Right forelimb (tissue), 1 donor: ENCODE measurements at regions not wholly inside any gene's neighbourhood (a gene's known extent, or its start where the extent isn't known, plus 50 kb on each side); places are given as distances from the start of the nearest gene placed in this dataset.
"Not testable (repeated sequence)": the region's sequence is repeated elsewhere in the genome, so short reads cannot be mapped to it uniquely, and the experiment has no call there.

Experiments used
- DNase-seq: peaks from one replicate; pipeline ENCODE4 v3.0.0-alpha.2; 2018

- no peak for DNase-seq
Measured at GRCh38 chr5:18630458-18631045, 996.3 kb downstream of the TAF11L14 start.

- no peak for DNase-seq
Measured at GRCh38 chr5:18652404-18653215, 1018.4 kb downstream of the TAF11L14 start.

GRCh38 chr5:18653216-18653752 lies 1019.0 kb downstream of the TAF11L14 start:
- DNase-seq = no peak

GRCh38 chr5:18660511-18660910 lies 1026.3 kb downstream of the TAF11L14 start:
- DNase-seq = no peak

GRCh38 chr5:18662231-18662630 lies 1028.0 kb downstream of the TAF11L14 start:
- no peak for DNase-seq

- not testable (repeated sequence) for DNase-seq
Measured at GRCh38 chr5:18674212-18674611, 1040.0 kb downstream of the TAF11L14 start.

GRCh38 chr5:18675041-18675440 lies 1040.8 kb downstream of the TAF11L14 start:
- DNase-seq = no peak

GRCh38 chr5:18686253-18686652 lies 1052.0 kb downstream of the TAF11L14 start:
- DNase-seq = no peak

- DNase-seq = no peak
Measured at GRCh38 chr5:18687429-18687828, 1053.2 kb downstream of the TAF11L14 start.

GRCh38 chr5:18699681-18700080 lies 1065.4 kb downstream of the TAF11L14 start:
- DNase-seq = no peak

GRCh38 chr5:18702821-18703220 lies 1068.6 kb downstream of the TAF11L14 start:
- DNase-seq = no peak

GRCh38 chr5:18712936-18713485 lies 1078.8 kb downstream of the TAF11L14 start:
- DNase-seq = no peak

- DNase-seq = no peak
Measured at GRCh38 chr5:18720002-18720401, 1085.7 kb downstream of the TAF11L14 start.

- DNase-seq = no peak
Measured at GRCh38 chr5:18732556-18733479, 1098.6 kb downstream of the TAF11L14 start.

GRCh38 chr5:18736051-18736398 lies 1101.8 kb downstream of the TAF11L14 start:
- DNase-seq = no peak

- DNase-seq = not testable (repeated sequence)
Measured at GRCh38 chr5:18736736-18737135, 1102.5 kb downstream of the TAF11L14 start.

GRCh38 chr5:18740301-18740700 lies 1106.0 kb downstream of the TAF11L14 start:
- no peak for DNase-seq

GRCh38 chr5:18742830-18743229 lies 1108.6 kb downstream of the TAF11L14 start:
- no peak for DNase-seq

GRCh38 chr5:18744441-18744840 lies 1110.2 kb downstream of the TAF11L14 start:
- no peak for DNase-seq

- no peak for DNase-seq
Measured at GRCh38 chr5:18745042-18745987, 1111.1 kb downstream of the TAF11L14 start.

GRCh38 chr5:18745988-18746615 lies 1111.8 kb downstream of the TAF11L14 start:
- DNase-seq = no peak
